IMR-90 (cell line): ENCODE measurements at regions not wholly inside any gene's neighbourhood (a gene's known extent, or its start where the extent isn't known, plus 50 kb on each side); places are given as distances from the start of the nearest gene placed in this dataset.

ENCODE experiments used
- ATAC-seq: fragments of 200-7000 bp; cut with Tn5 transposase; 2 replicates; pipeline ENCODE4 v1.9.1; 2020; ENCODE audit warnings: low read depth, mild to moderate bottlenecking, moderate library complexity
- BruUV-seq: library from RNA; stranded (reverse); fragments of 400-500 nt; replicated peaks from 2 replicates; lab custom pipeline; 2021; lab: Mats Ljungman, UMichigan
- CTCF ChIA-PET: fragments of 300-600 bp; formaldehyde crosslinking; extraction: SDS; loops from one replicate; lab custom pipeline; 2021; ENCODE audit warnings: antibody characterized with exemption; lab: Yijun Ruan, JAX
- POLR2A ChIA-PET: fragments of 300-600 bp; sonication (Branson Sonifier 250); formaldehyde crosslinking; loops from one replicate; lab custom pipeline; 2022; ENCODE audit warnings: antibody characterized with exemption; ENCODE audit not compliant: unreplicated experiment; lab: Charles Lee
- DNase-seq: peaks from one replicate; pipeline ENCODE4 v3.0.0; 2013
- H2AFZ ChIP-seq: replicated peaks from 2 replicates; pipeline ENCODE3; 2013; ENCODE audit warnings: low read length, mild to moderate bottlenecking; ENCODE audit not compliant: poor library complexity
- H2AK5ac ChIP-seq: 2 replicates; pipeline ENCODE4 v1.6.1; 2013; ENCODE audit warnings: low read depth, low read length, inconsistent platforms
- H2AK9ac ChIP-seq: replicated peaks from 2 replicates; pipeline ENCODE3; 2013; ENCODE audit warnings: mild to moderate bottlenecking, low read depth, low read length, moderate library complexity; ENCODE audit not compliant: poor library complexity
- H2BK120ac ChIP-seq: 2 replicates; pipeline ENCODE4 v1.6.1; 2013; ENCODE audit warnings: low read depth, low read length, inconsistent platforms
- H2BK15ac ChIP-seq: 3 replicates; pipeline ENCODE4 v1.6.1; 2013; ENCODE audit warnings: low read depth, low read length, inconsistent platforms
- H2BK20ac ChIP-seq: 2 replicates; pipeline ENCODE4 v1.6.1; 2013; ENCODE audit warnings: low read depth, mild to moderate bottlenecking, inconsistent platforms, low read length, moderate library complexity
- H2BK5ac ChIP-seq: 2 replicates; pipeline ENCODE4 v1.6.1; 2013; ENCODE audit warnings: mild to moderate bottlenecking, low read depth, low read length, inconsistent platforms; ENCODE audit not compliant: poor library complexity, severe bottlenecking
- H3K14ac ChIP-seq: replicated peaks from 2 replicates; pipeline ENCODE4 v1.6.1; 2013; ENCODE audit warnings: low read depth, low read length, inconsistent platforms
- H3K18ac ChIP-seq: 2 replicates; pipeline ENCODE4 v1.6.1; 2013; ENCODE audit warnings: low read depth, low read length, control low read depth
- H3K23ac ChIP-seq: 2 replicates; pipeline ENCODE4 v1.6.1; 2013; ENCODE audit warnings: low read depth, low read length, inconsistent platforms
- H3K27ac ChIP-seq: 2 replicates; pipeline ENCODE4 v1.5.1; 2013; ENCODE audit warnings: mild to moderate bottlenecking, control low read depth, low read length; ENCODE audit not compliant: insufficient read depth
- H3K27me3 ChIP-seq: 2 replicates; pipeline ENCODE4 v1.6.1; 2013; ENCODE audit warnings: low read length; ENCODE audit not compliant: control insufficient read depth, insufficient read depth
- H3K36me3 ChIP-seq: 2 replicates; pipeline ENCODE4 v1.6.1; 2013; ENCODE audit warnings: low read length, mixed read lengths; ENCODE audit not compliant: control insufficient read depth, insufficient read depth
- H3K4ac ChIP-seq: 2 replicates; pipeline ENCODE4 v1.6.1; 2013; ENCODE audit warnings: low read depth, low read length, inconsistent platforms
- H3K4me1 ChIP-seq: 2 replicates; pipeline ENCODE4 v1.6.1; 2013; ENCODE audit warnings: low read length, mixed read lengths; ENCODE audit not compliant: control insufficient read depth, insufficient read depth
- H3K4me2 ChIP-seq: 2 replicates; pipeline ENCODE4 v1.6.1; 2013; ENCODE audit warnings: low read depth, mild to moderate bottlenecking, control low read depth, low read length, moderate library complexity
- H3K4me3 ChIP-seq: 2 replicates; pipeline ENCODE4 v1.5.1; 2013; ENCODE audit warnings: low read depth, mild to moderate bottlenecking, control low read depth, low read length, moderate library complexity; ENCODE audit not compliant: insufficient read depth
- H3K56ac ChIP-seq: 2 replicates; pipeline ENCODE4 v1.6.1; 2013; ENCODE audit warnings: low read length, inconsistent platforms; ENCODE audit not compliant: insufficient read depth; ENCODE audit errors: extremely low read depth
- H3K79me1 ChIP-seq, 2 experiments: 2 replicates each; pipeline ENCODE4 v1.6.1; 2013; ENCODE audit warnings: low read length in 2 of 2, inconsistent platforms in 1 of 2, low read depth in 1 of 2
- H3K9ac ChIP-seq: 2 replicates; pipeline ENCODE4 v1.6.1; 2013; ENCODE audit warnings: low read depth, low read length, control low read depth
- H3K9me1 ChIP-seq: 2 replicates; pipeline ENCODE4 v1.6.1; 2013; ENCODE audit warnings: low read length, inconsistent platforms; ENCODE audit not compliant: insufficient read depth
- H3K9me3 ChIP-seq: 2 replicates; pipeline ENCODE4 v1.6.1; 2013; ENCODE audit warnings: low read length; ENCODE audit not compliant: control insufficient read depth, insufficient read depth
- H4K20me1 ChIP-seq: 2 replicates; pipeline ENCODE4 v1.6.1; 2013; ENCODE audit warnings: low read length, inconsistent platforms; ENCODE audit not compliant: insufficient read depth
- H4K5ac ChIP-seq: 2 replicates; pipeline ENCODE4 v1.6.1; 2013; ENCODE audit warnings: mild to moderate bottlenecking, low read depth, low read length, control low read depth
- H4K8ac ChIP-seq, 2 experiments: 2 replicates each; pipeline ENCODE4 v1.6.1; 2013; ENCODE audit warnings: low read depth in 2 of 2, low read length in 2 of 2, control low read depth in 1 of 2, inconsistent platforms in 1 of 2
- H4K91ac ChIP-seq: 2 replicates; pipeline ENCODE4 v1.6.1; 2013; ENCODE audit warnings: low read depth, low read length, inconsistent platforms; ENCODE audit not compliant: insufficient read depth
- BHLHE40 ChIP-seq: fragments of 150-350 bp; IDR thresholded peaks from 2 replicates; pipeline ENCODE4 v1.6.1; 2016; ENCODE audit warnings: mild to moderate bottlenecking, low read depth, low read length
- CEBPB ChIP-seq: IDR thresholded peaks from 2 replicates; pipeline ENCODE4 v1.6.1; 2012; ENCODE audit warnings: low read depth, low read length, improper control_type of control experiment
- CHD1 ChIP-seq: IDR thresholded peaks from 2 replicates; pipeline ENCODE4 v1.6.1; 2012; ENCODE audit warnings: low read depth, low read length, improper control_type of control experiment
- ELK1 ChIP-seq: fragments of 150-350 bp; IDR thresholded peaks from 2 replicates; pipeline ENCODE4 v1.6.1; 2016; ENCODE audit warnings: low read depth, mild to moderate bottlenecking, low read length, moderate library complexity, borderline replicate concordance
- FOS ChIP-seq: fragments of 150-350 bp; IDR thresholded peaks from 2 replicates; pipeline ENCODE4 v1.6.1; 2016; ENCODE audit warnings: low read depth, low read length
- MAFK ChIP-seq: IDR thresholded peaks from 2 replicates; pipeline ENCODE4 v1.6.1; 2012; ENCODE audit warnings: low read depth, low read length, improper control_type of control experiment
- MAZ ChIP-seq: IDR thresholded peaks from 2 replicates; pipeline ENCODE4 v1.6.1; 2012; ENCODE audit warnings: low read depth, mild to moderate bottlenecking, low read length, improper control_type of control experiment, moderate library complexity, borderline replicate concordance
- MXI1 ChIP-seq: IDR thresholded peaks from 2 replicates; pipeline ENCODE4 v1.6.1; 2012; ENCODE audit warnings: low read depth, mild to moderate bottlenecking, low read length, moderate library complexity, borderline replicate concordance
- NFE2L2 ChIP-seq: fragments of 150-350 bp; IDR thresholded peaks from 2 replicates; pipeline ENCODE4 v1.6.1; 2016; ENCODE audit warnings: low read depth, mild to moderate bottlenecking, low read length
- POLR2A ChIP-seq: IDR thresholded peaks from 2 replicates; pipeline ENCODE4 v1.6.1; 2012; ENCODE audit warnings: mild to moderate bottlenecking, low read depth, low read length
- RAD21 ChIP-seq: IDR thresholded peaks from 2 replicates; pipeline ENCODE4 v1.6.1; 2012; ENCODE audit warnings: low read length, improper control_type of control experiment
- RCOR1 ChIP-seq: IDR thresholded peaks from 2 replicates; pipeline ENCODE4 v1.6.1; 2012; ENCODE audit warnings: mild to moderate bottlenecking, low read length, improper control_type of control experiment; ENCODE audit not compliant: insufficient replicate concordance
- RFX5 ChIP-seq: IDR thresholded peaks from 2 replicates; pipeline ENCODE4 v1.8.0; 2012; ENCODE audit warnings: low read depth, mild to moderate bottlenecking, low read length, moderate library complexity
- SMC3 ChIP-seq: fragments of 150-350 bp; IDR thresholded peaks from 2 replicates; pipeline ENCODE4 v1.6.1; 2016; ENCODE audit warnings: low read depth, mild to moderate bottlenecking, antibody characterized with exemption, low read length, moderate library complexity
- WGBS, 2 experiments: methylation state at CpG; one replicate each; pipeline versions ENCODE4 v1.1.5 to v1.1.7; 2013; ENCODE audit warnings: missing lambda C conversion rate in 2 of 2; ENCODE audit not compliant: insufficient read length in 1 of 2; ENCODE audit errors: extremely low coverage in 2 of 2; 5-methylcytosine and 5-hydroxymethylcytosine counted together
- dilution Hi-C: fragments of 300-500 bp; cut with HindIII; formaldehyde crosslinking; loops from one replicate; pipeline ENCODE4 v1.14.3; 2018; ENCODE audit warnings: low sequenced_read_pairs; ENCODE audit not compliant: unreplicated experiment
- in situ Hi-C: fragments of 300-500 bp; cut with MboI; formaldehyde crosslinking; loops from 3 replicates; pipeline ENCODE4 v1.14.3; 2019; ENCODE audit warnings: low sequenced_read_pairs, inconsistent platforms, mixed read lengths
- intact Hi-C: fragments of 100-400 bp; cut with micrococcal nuclease; formaldehyde crosslinking; loops from 2 replicates; pipeline ENCODE4 v1.10.0; 2022
- TF ChIP-seq, protein P1 (sequence below): conservative IDR thresholded peaks from 2 replicates; pipeline ENCODE4 v1.5.1; 2012; ENCODE audit warnings: mild to moderate bottlenecking, low read depth, low read length, improper control_type of control experiment
- TF ChIP-seq, protein P2 (sequence below): fragments of 150-350 bp; IDR thresholded peaks from 2 replicates; pipeline ENCODE4 v1.6.1; 2017; ENCODE audit warnings: mild to moderate bottlenecking, antibody characterized with exemption, low read length, low read depth

DNA sequence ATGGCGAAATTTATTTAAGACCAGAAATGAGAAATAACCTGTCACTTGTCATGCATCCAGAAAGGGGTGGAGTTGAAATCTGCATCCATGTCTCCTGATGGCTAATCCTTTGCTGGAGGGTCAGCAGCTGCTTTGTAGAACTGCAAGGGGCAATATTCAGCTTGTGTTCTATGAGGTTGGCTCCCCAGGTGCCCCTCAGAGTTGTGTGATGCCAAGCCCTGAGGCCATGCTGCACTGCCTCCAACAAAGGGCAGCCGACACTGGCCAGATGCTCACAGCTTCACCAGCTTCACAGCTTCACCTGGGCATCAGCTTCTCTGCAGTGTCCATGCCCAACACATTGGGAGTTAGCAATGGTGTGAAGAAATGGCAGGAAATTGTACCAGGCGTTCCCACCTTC lies 64.0 kb upstream of the TMEM72 start:
- H4K20me1 ChIP-seq, result no peaks in the 10 kb centered on the region
- dilution Hi-C loops (no loop called here), intact Hi-C loops (no loop called here), in situ Hi-C loops (no loop called here)
- H3K56ac ChIP-seq, result no peak overlapping the region
- POLR2A ChIA-PET, result no interaction called here
- no TSS peak for BruUV-seq
- peaks cover 7% of the 10 kb centered on the region for H3K9me3 ChIP-seq
- no peak overlapping the region for H2AK5ac ChIP-seq
- no peak overlapping the region for H3K4me2 ChIP-seq
- no peak overlapping the region for H4K91ac ChIP-seq
- no peak overlapping the region for H2AK9ac ChIP-seq
- no peaks in the 10 kb centered on the region for H3K9me1 ChIP-seq
- no peak overlapping the region for H2BK15ac ChIP-seq
- no CpG with 5 or more reads among the region's 3 CpGs for WGBS, 2 experiments
- H4K5ac ChIP-seq, result no peak overlapping the region
- no peak for TF ChIP-seq MXI1
- TF ChIP-seq RAD21, result no peak
- TF ChIP-seq ELK1, result no peak
- TF ChIP-seq NFE2L2, result no peak
- TF ChIP-seq MAZ, result no peak
- TF ChIP-seq, protein P1, sequence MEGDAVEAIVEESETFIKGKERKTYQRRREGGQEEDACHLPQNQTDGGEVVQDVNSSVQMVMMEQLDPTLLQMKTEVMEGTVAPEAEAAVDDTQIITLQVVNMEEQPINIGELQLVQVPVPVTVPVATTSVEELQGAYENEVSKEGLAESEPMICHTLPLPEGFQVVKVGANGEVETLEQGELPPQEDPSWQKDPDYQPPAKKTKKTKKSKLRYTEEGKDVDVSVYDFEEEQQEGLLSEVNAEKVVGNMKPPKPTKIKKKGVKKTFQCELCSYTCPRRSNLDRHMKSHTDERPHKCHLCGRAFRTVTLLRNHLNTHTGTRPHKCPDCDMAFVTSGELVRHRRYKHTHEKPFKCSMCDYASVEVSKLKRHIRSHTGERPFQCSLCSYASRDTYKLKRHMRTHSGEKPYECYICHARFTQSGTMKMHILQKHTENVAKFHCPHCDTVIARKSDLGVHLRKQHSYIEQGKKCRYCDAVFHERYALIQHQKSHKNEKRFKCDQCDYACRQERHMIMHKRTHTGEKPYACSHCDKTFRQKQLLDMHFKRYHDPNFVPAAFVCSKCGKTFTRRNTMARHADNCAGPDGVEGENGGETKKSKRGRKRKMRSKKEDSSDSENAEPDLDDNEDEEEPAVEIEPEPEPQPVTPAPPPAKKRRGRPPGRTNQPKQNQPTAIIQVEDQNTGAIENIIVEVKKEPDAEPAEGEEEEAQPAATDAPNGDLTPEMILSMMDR, result no peak
- TF ChIP-seq BHLHE40, result no peak
- TF ChIP-seq MAFK, result no peak
- no peak for TF ChIP-seq RFX5
- TF ChIP-seq, protein P2, sequence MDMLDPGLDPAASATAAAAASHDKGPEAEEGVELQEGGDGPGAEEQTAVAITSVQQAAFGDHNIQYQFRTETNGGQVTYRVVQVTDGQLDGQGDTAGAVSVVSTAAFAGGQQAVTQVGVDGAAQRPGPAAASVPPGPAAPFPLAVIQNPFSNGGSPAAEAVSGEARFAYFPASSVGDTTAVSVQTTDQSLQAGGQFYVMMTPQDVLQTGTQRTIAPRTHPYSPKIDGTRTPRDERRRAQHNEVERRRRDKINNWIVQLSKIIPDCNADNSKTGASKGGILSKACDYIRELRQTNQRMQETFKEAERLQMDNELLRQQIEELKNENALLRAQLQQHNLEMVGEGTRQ, result no peak
- TF ChIP-seq SMC3, result no peak
- no peak for TF ChIP-seq CEBPB
- TF ChIP-seq POLR2A, result no peak
- no peak for TF ChIP-seq FOS
- no peak for TF ChIP-seq RCOR1
- no peak for TF ChIP-seq CHD1
- no peak overlapping the region for H3K14ac ChIP-seq
- no peak for ATAC-seq
- no peak overlapping the region for H3K23ac ChIP-seq
- no peaks in the 10 kb centered on the region for H3K36me3 ChIP-seq
- no peaks in the 10 kb centered on the region for H3K4me1 ChIP-seq
- H4K8ac ChIP-seq, result no peak overlapping the region
- no peak overlapping the region for H2BK20ac ChIP-seq
- no peaks in the 10 kb centered on the region for H3K27me3 ChIP-seq
- no peak overlapping the region for H3K18ac ChIP-seq
- no peak overlapping the region for H3K4me3 ChIP-seq
- CTCF ChIA-PET, result no interaction called here
- no peak overlapping the region for H2BK5ac ChIP-seq
- H2BK120ac ChIP-seq, result no peak overlapping the region
- no peak overlapping the region for H3K4ac ChIP-seq
- no peak overlapping the region for H2AFZ ChIP-seq
- no peak overlapping the region for H3K27ac ChIP-seq
- no peaks in the 10 kb centered on the region for H3K79me1 ChIP-seq
- no peak for DNase-seq
- no peak overlapping the region for H3K9ac ChIP-seq
